IMR-90 (cell line): ENCODE measurements at regions not wholly inside any gene's neighbourhood (a gene's known extent, or its start where the extent isn't known, plus 50 kb on each side); places are given as distances from the start of the nearest gene placed in this dataset.

Experiments
- CEBPB ChIP-seq: IDR thresholded peaks from 2 replicates; pipeline ENCODE4 v1.6.1; 2012; ENCODE audit warnings: low read depth, low read length, improper control_type of control experiment
- CHD1 ChIP-seq: IDR thresholded peaks from 2 replicates; pipeline ENCODE4 v1.6.1; 2012; ENCODE audit warnings: low read depth, low read length, improper control_type of control experiment
- CTCF ChIP-seq: conservative IDR thresholded peaks from 2 replicates; pipeline ENCODE4 v1.5.1; 2012; ENCODE audit warnings: mild to moderate bottlenecking, low read depth, low read length, improper control_type of control experiment
- ELK1 ChIP-seq: fragments of 150-350 bp; IDR thresholded peaks from 2 replicates; pipeline ENCODE4 v1.6.1; 2016; ENCODE audit warnings: low read depth, mild to moderate bottlenecking, low read length, moderate library complexity, borderline replicate concordance
- FOS ChIP-seq: fragments of 150-350 bp; IDR thresholded peaks from 2 replicates; pipeline ENCODE4 v1.6.1; 2016; ENCODE audit warnings: low read depth, low read length
- MAFK ChIP-seq: IDR thresholded peaks from 2 replicates; pipeline ENCODE4 v1.6.1; 2012; ENCODE audit warnings: low read depth, low read length, improper control_type of control experiment
- MAZ ChIP-seq: IDR thresholded peaks from 2 replicates; pipeline ENCODE4 v1.6.1; 2012; ENCODE audit warnings: low read depth, mild to moderate bottlenecking, low read length, improper control_type of control experiment, moderate library complexity, borderline replicate concordance
- POLR2A ChIP-seq: IDR thresholded peaks from 2 replicates; pipeline ENCODE4 v1.6.1; 2012; ENCODE audit warnings: mild to moderate bottlenecking, low read depth, low read length
- RAD21 ChIP-seq: IDR thresholded peaks from 2 replicates; pipeline ENCODE4 v1.6.1; 2012; ENCODE audit warnings: low read length, improper control_type of control experiment
- RCOR1 ChIP-seq: IDR thresholded peaks from 2 replicates; pipeline ENCODE4 v1.6.1; 2012; ENCODE audit warnings: mild to moderate bottlenecking, low read length, improper control_type of control experiment; ENCODE audit not compliant: insufficient replicate concordance
- RFX5 ChIP-seq: IDR thresholded peaks from 2 replicates; pipeline ENCODE4 v1.8.0; 2012; ENCODE audit warnings: low read depth, mild to moderate bottlenecking, low read length, moderate library complexity
- SMC3 ChIP-seq: fragments of 150-350 bp; IDR thresholded peaks from 2 replicates; pipeline ENCODE4 v1.6.1; 2016; ENCODE audit warnings: low read depth, mild to moderate bottlenecking, antibody characterized with exemption, low read length, moderate library complexity
- TF ChIP-seq, protein P1 (sequence below): fragments of 150-350 bp; IDR thresholded peaks from 2 replicates; pipeline ENCODE4 v1.6.1; 2017; ENCODE audit warnings: mild to moderate bottlenecking, antibody characterized with exemption, low read length, low read depth

DNA sequence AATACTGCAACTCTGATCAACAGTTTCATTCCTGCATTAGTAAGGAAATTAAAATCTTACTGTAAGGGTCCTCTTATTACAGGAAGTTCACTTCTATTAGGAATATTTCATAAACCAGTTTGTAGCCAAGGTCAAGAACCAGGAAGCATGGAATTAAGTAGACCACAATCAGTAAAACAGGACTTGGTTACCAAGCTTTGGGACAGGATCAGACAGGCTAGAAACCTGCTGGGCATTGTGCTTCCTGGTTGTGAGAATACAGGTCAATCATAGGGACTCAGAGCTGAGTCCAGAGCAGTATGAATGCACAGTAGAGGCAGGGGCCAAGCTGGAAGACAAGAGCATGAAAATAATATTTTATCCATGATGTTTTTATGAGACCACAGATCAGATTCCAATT is 248.0 kb downstream of the IKZF2 start:
- no peak for TF ChIP-seq ELK1
- TF ChIP-seq SMC3, result no peak
- TF ChIP-seq CTCF, result no peak
- no peak for TF ChIP-seq RCOR1
- no peak for TF ChIP-seq RFX5
- no peak for TF ChIP-seq MAFK
- TF ChIP-seq POLR2A, result no peak
- TF ChIP-seq, protein P1, sequence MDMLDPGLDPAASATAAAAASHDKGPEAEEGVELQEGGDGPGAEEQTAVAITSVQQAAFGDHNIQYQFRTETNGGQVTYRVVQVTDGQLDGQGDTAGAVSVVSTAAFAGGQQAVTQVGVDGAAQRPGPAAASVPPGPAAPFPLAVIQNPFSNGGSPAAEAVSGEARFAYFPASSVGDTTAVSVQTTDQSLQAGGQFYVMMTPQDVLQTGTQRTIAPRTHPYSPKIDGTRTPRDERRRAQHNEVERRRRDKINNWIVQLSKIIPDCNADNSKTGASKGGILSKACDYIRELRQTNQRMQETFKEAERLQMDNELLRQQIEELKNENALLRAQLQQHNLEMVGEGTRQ, result no peak
- TF ChIP-seq FOS, result no peak
- no peak for TF ChIP-seq CHD1
- no peak for TF ChIP-seq RAD21
- TF ChIP-seq CEBPB, result no peak
- TF ChIP-seq MAZ, result no peak
